Right atrium auricular region (tissue), 2 donors: ENCODE measurements at regions not wholly inside any gene's neighbourhood (a gene's known extent, or its start where the extent isn't known, plus 50 kb on each side); places are given as distances from the start of the nearest gene placed in this dataset.

Experiments used
- DNase-seq: peaks from one replicate; pipeline ENCODE4 v3.0.0-alpha.2; 2019; ENCODE audit warnings: low spot score
- H3K27ac ChIP-seq, 2 donors: fragments of 200-600 bp; sonication (generic); 1 replicate in 1 of 2; 2 replicates in 1 of 2; pipeline ENCODE4 v1.5.1; 2016 to 2019
- H3K27me3 ChIP-seq, 2 donors: fragments of 200-600 bp; sonication (generic); one replicate each; pipeline versions ENCODE4 v1.5.1 to v1.6.0; 2017 to 2019
- H3K36me3 ChIP-seq: fragments of 200-600 bp; sonication (generic); one replicate; pipeline ENCODE4 v1.5.1; 2016
- H3K4me1 ChIP-seq, 2 donors: fragments of 200-600 bp; sonication (generic); one replicate each; pipeline versions ENCODE4 v1.5.1 to v1.6.0; 2017 to 2019
- H3K4me3 ChIP-seq, 2 donors: fragments of 200-600 bp; sonication (generic); 1 replicate in 1 of 2; 2 replicates in 1 of 2; pipeline ENCODE4 v1.5.1; 2017 to 2019; ENCODE audit warnings: mild to moderate bottlenecking in 1 of 2, moderate library complexity in 1 of 2
- H3K9me3 ChIP-seq, 2 donors: fragments of 200-600 bp; sonication (generic); one replicate each; pipeline ENCODE4 v1.5.1; 2019
- TF ChIP-seq, protein P1 (sequence below), 2 donors: fragments of 200-600 bp; sonication (generic); IDR thresholded peaks; one replicate each; pipeline ENCODE4 v1.5.1; 2019; ENCODE audit warnings: antibody characterized with exemption in 2 of 2

DNA sequence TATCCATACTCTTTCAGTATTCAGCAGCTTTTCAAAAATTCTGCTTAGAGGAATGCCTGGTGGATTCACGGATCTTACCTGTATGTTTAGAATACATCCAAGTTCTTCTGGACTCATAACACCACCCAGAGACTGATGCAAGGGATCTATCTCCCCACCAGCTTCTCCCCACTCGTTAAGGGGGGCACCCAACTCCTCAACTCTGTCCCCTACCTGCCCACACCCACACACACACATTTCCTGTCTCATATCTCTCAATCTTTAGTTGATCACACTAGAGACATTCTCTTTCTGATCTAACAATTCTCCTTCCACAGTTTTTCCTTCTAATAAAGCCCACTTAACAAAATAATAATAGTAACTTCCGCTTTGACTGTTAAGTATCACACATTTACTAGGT, 110.1 kb downstream of the DLEU7 start:
- Histone ChIP-seq H3K4me1 (no peaks in the 10 kb centered on the region), H3K27ac (no peak overlapping the region), H3K27me3 (no peaks in the 10 kb centered on the region), H3K4me3 (no peak overlapping the region), H3K36me3 (no peaks in the 10 kb centered on the region), H3K9me3 (no peaks in the 10 kb centered on the region)
- TF ChIP-seq, protein P1, sequence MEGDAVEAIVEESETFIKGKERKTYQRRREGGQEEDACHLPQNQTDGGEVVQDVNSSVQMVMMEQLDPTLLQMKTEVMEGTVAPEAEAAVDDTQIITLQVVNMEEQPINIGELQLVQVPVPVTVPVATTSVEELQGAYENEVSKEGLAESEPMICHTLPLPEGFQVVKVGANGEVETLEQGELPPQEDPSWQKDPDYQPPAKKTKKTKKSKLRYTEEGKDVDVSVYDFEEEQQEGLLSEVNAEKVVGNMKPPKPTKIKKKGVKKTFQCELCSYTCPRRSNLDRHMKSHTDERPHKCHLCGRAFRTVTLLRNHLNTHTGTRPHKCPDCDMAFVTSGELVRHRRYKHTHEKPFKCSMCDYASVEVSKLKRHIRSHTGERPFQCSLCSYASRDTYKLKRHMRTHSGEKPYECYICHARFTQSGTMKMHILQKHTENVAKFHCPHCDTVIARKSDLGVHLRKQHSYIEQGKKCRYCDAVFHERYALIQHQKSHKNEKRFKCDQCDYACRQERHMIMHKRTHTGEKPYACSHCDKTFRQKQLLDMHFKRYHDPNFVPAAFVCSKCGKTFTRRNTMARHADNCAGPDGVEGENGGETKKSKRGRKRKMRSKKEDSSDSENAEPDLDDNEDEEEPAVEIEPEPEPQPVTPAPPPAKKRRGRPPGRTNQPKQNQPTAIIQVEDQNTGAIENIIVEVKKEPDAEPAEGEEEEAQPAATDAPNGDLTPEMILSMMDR (IDR thresholded peaks at IDR 0.05), result no peak
- no peak for DNase-seq

DNA sequence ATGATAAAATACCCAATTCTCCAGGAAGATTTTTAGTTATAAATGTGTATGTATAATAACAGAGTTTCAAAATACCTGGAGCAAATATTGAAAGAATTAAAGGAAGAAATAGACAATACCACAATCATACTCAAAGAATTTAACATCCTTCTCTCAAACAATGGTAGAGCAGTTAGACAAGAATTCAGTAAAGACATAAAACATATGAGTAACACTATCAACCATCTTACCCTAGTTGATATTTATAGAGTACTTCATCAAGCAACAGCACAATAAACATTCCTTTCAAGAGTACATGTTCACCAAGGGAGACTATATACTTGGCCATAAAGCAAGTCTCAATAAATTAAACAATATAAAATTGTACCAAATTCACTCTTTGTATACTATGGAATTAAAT, 108.4 kb downstream of the DLEU7 start:
- TF ChIP-seq, protein P1 (IDR thresholded peaks at IDR 0.05), result no peak
- H3K36me3 ChIP-seq, result no peaks in the 10 kb centered on the region

DNA sequence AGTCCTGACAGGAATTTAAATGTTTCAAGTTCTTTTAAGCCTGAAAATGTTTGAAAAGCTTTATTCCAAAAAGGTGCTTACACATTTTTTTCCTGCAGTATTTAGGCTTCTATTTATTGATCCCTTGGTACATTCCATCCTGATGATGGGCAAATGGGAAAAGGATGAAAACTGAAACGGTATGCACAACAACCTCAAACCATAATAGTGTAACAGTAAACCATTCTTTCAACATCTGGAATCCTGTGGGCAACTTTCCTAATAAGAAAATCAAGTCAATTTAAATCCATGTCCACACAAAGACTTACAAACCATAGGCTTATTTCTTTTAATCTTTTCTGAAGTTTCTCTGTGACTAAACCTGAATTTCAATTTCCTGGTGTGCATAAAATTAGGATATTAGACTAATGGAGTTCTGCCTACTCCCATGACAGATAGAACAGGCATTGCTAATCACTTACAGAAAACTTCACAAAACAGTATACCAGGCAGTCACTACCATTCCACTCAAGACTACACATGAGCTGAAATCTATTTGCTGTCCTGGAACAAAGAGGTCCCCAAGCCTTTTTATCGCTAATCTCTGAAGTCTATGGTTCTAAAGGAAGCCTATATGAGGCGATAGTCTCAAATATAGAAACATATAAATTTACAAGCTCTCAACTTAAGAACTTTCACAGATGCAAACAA, 103.3 kb downstream of the DLEU7 start:
- Histone ChIP-seq H3K4me1 (no peaks in the 10 kb centered on the region), H3K27me3 (no peaks in the 10 kb centered on the region), H3K4me3 (no peak overlapping the region), H3K36me3 (no peaks in the 10 kb centered on the region), H3K9me3 (no peaks in the 10 kb centered on the region), H3K27ac (no peak overlapping the region)
- TF ChIP-seq, protein P1 (IDR thresholded peaks at IDR 0.05), result no peak
- DNase-seq, result no peak

More for the DNA sequence above, 108.4 kb downstream of the DLEU7 start:
- H3K9me3 ChIP-seq, result no peaks in the 10 kb centered on the region
- H3K4me3 ChIP-seq, result no peak overlapping the region
- H3K27me3 ChIP-seq, result no peaks in the 10 kb centered on the region
- no peak overlapping the region for H3K27ac ChIP-seq
- no peak for DNase-seq
- H3K4me1 ChIP-seq, result no peaks in the 10 kb centered on the region

DNA sequence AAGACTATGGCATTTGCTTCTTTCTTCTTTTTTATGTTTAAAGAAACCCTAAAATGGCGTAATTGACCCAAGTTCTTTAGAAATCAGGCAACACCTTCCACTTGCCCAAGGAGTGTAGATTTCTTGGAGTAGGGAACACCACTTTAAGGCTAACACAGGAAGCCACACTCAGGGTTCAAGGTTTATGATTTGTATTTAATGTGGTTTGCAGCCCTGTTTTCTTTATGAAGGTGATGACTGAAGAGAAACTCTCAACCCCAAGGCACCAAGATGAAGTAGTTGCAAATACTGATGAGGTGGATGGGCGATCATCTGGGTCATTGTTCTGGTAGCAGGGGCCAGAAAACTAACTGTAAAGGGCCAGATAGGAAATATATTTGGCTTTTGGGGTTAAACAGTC, 101.1 kb downstream of the DLEU7 start:
- H3K9me3 ChIP-seq, result no peaks in the 10 kb centered on the region
- H3K4me1 ChIP-seq, result no peaks in the 10 kb centered on the region
- H3K27me3 ChIP-seq, result no peaks in the 10 kb centered on the region
- no peak overlapping the region for H3K4me3 ChIP-seq
- no peak overlapping the region for H3K27ac ChIP-seq
- H3K36me3 ChIP-seq, result no peaks in the 10 kb centered on the region
- no peak for DNase-seq
- TF ChIP-seq, protein P1 (IDR thresholded peaks at IDR 0.05), result no peak

DNA sequence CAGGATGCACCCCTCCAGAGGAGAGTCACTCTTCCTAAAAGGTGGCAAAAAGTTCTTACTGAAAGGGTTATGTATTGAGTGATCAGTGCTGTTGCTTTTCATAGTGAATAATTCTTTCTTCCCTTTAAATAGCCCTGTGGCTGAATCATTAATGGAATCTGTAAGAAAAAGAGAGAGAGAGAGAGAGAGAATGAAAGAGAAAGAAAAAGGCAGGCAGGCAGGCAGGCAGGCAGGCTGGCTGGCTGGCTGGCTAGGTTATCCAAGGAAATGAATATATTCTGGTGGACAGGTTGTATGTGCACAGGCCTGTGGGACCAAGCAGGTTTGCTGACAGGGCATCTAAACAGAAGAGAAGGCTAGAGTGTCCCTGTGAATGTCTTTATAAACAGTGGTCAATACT, 100.5 kb downstream of the DLEU7 start:
- Histone ChIP-seq H3K27me3 (no peaks in the 10 kb centered on the region), H3K4me1 (no peaks in the 10 kb centered on the region), H3K9me3 (no peaks in the 10 kb centered on the region), H3K27ac (no peak overlapping the region), H3K4me3 (no peak overlapping the region), H3K36me3 (no peaks in the 10 kb centered on the region)
- DNase-seq, result no peak
- TF ChIP-seq, protein P1 (IDR thresholded peaks at IDR 0.05), result no peak

DNA sequence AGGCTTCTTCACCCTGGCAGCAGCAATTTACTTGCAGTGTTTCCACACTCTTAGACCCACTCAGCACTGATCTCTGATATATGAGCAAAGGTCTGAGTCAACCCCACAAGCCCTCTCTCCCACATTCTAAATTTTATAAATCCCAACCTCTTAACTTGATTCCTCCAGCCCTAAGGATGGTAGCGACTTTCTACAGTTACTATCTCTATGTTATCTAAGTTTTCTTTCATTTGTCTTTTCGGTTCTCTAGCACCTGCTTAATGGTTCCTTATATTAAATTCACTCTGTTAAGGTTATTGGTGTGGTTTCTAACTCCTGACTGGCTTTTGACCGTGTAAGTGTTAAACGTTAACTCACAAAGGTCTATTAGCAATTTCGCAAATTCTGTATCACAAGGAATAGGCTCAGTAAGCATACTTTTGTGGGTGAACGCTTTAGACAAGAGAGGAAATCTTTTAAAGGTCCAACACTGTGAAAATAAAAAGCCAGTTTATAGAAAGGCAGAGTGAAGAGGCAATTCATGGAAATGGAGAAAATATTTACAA, 99.3 kb downstream of the DLEU7 start:
- Histone ChIP-seq H3K9me3 (no peaks in the 10 kb centered on the region), H3K36me3 (no peaks in the 10 kb centered on the region), H3K27me3 (no peaks in the 10 kb centered on the region), H3K4me3 (no peak overlapping the region), H3K27ac (no peak overlapping the region), H3K4me1 (no peaks in the 10 kb centered on the region)
- TF ChIP-seq, protein P1 (IDR thresholded peaks at IDR 0.05), result no peak
- no peak for DNase-seq
